ENCODE measurements at regions not wholly inside any gene's neighbourhood (a gene's known extent, or its start where the extent isn't known, plus 50 kb on each side); places are given as distances from the start of the nearest gene placed in this dataset.

DNA sequence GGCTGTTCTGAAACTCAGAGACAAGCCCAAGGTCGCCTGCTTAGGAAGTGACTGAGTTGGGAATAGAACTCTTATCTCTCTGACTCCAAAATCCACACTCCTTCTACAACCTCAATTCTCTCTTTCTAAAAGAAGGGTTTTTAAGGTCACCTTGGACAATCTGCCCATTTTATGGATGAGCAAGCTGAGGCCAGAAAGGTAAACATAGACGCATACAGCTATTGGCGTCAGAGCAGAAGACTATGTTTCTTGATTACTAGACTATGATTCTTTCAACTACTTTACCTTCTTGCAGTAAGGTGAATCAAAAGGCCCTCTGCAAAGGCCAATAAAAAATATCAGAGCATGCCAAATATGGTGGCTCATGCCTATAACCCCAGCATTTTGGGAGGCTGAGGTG lies 276.6 kb downstream of the CLIC5 start:
- DNase-seq, result no peak

DNA sequence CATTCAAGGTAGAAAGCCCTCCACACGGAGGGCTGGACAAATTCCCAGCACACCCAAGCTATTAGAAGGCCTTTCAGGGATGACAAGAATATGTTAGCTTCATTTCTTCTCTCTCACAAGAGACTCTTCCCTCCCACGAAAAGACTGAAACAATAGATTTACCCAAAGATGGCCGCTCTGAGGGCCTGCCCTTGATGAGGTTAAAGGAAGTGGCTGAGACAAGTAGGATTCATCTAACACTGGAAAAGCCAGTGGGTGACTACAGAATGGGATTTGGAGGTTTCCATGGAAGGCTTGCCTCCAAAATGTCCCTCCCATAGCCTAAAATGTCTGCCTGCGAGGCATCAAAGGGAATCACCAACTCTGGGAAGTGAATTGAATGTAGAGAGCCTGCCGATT lies 277.6 kb downstream of the CLIC5 start:
- DNase-seq, result no peak

DNA sequence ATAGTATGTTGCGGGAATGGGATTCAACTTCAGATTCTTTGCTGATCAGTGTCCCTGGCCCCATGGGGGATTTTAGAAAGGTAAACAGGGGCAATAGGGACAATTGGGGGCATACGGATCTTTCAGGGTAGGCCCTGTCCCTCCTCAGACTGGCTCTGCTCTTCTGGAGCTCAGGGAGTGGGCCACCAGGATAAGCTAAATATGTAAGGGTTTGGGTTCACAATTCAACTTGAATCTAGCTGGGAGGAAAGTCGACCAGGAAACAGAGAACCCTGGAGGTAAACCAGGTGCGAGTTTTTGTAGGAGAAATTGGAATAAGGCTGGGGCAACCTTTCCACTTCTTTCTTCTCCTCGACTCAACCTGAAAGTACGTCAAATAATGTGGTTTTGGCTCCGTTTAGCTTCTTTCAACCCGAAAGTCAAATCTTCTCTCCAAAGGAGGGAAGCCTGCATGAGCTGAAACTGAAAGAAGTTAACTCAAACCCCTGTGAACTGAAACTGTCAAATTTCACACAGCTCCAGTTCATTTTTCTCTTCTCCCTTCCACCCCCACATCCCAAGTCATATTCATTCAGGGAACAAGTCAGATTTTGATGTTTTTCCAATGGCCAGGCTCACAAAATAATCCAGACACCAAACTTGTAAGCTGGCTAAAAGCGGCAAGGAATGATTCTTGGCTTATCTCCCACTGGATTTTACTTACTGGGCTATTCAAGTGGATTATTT lies 278.2 kb downstream of the CLIC5 start:
- peak; percentile 23 for DNase-seq

DNA sequence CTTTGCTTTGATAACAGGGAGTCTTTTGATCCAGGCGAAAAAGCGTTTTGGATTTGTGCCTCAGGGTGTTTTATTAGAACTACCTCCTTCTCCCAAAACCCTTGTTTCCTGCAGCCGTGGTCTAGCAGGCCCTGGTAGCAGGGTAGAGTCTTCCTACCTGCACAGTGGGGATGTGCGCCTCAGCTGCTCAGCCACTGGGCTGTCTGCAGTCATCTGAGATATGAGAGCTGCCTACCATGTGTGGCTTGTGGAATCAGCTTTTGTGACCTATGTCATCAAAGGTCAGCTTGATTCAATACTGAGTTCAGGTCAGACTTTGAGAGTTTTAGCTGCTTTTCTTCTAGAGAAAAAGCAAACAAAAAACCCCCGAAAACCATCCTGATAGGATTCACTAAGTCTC lies 279.5 kb downstream of the CLIC5 start:
- DNase-seq, result no peak

DNA sequence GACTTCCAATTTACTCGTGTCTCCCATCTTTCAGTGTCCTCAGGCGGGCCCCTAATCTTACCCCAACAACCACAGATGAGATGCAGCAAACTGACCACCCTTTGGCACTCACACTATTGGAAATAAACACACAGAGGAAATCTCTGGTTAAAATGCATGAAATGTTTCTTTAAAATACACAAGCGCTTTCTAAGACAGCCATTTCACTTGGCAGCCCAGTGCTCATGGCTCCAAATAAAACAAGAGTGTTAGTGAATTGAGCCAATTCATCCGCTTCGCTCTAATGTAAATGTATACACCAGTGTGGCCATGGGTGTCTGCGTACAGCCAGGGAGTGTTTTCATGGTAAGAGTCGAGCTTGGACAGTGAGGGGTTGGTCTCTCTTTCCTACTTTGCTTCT lies 282.9 kb downstream of the CLIC5 start:
- no peak for DNase-seq

DNA sequence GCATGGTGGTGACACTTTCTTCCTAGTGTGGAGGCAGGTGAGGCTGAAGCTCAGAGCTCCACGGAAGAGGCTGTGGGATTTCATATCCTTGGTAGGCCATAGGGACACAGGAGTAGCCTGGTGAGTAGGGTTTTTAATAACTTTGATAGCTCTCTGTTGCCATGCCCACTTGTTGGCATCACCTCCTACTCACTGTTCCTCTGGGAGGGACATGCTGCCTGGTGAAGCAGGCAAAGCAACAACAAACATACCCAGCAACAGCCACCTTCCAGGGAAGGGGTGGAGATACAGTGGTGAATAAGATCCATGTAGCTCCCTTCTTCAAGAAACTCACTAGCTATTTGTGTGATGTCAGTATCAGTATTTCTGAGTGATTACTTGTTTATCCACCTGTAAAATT lies 285.4 kb downstream of the CLIC5 start:
- DNase-seq, result no peak

DNA sequence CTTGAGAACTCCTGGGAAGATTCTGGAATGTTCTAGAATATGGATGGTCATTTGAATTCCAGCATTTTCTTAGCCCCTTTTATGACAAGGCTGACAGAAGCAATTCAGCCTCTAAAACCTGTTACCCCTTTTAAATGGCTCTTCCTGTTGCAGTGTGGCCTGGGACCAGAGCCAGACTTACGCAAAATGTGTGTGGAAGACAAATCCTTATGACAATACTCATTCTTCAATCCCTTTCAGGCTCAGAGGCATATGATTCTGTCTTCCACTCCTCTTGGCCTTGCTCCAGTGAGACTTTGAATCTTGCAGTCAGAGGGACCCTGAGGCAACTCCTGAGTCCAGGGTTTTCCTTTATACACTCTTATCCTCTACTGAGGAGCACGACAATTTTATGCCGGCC lies 287.0 kb downstream of the CLIC5 start:
- no peak for DNase-seq

DNA sequence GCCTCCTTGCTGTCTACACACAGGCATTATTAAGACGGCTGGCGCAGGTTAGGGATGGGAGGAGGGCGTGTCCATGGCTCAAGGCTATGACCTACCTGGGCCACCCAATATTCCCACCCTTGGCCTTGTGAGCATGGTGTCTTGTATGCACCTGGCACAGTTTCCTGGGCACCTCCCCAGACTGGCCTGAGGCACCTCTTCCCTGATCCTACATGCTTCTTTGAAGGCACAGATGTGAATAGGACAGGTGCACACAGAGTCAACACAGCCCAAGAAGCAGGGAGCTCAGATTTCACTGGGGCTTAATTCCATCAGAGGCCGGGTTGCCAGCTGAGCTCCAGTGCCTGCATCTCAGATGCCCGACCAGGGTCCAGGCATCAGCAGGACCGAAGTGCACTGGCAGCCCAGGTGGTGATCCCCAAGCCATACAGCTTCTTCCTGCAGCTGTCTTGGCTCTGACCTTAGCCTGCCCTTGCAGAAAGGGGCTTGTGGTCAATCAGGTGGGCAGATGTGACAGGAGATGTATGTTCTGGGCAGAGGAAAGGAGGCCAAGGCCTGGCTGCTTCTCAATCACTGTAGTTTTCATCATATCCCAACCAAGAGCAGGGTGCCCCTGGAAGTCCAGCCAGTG lies 287.7 kb downstream of the CLIC5 start:
- no peak for DNase-seq

DNA sequence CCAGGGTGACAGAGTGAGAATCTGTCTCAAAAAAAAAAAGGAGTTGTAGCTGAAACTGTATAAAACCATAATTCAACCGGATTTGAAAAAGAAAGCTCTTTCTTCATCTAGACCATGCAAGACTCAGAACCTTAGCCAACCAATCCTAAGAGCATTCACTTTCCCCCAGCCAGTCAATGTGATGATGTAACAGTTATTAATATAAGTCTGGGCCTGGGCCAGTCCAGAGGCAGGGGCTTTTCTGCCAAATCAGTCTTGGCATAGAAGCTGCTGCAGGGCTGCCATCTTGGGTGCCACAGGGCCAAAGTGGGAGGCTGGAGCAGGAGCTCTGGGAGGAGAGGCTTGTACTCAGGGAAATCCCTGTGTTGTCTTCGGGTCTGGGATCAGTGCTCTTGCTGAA lies 288.4 kb downstream of the CLIC5 start:
- DNase-seq, result peak; percentile 26

DNA sequence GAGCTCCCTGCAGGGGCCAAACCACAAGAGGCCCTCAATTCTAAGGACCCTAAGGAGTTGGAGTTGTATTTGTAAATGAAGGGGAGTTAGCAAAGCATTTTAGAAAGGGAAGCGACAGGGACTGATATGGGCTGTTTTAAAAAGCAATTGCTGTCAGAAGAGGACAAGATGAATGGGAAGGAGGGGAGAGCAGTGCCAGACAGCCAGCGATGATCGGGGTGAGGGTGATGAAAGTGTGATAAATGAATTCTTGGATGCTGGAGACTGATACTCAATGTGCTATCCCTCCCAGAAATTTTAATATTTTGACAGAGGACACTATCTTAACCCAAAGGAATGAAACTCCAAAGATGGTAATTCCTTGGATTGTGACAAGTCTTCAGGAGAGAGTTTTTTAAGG lies 289.2 kb downstream of the CLIC5 start:
- no peak for DNase-seq

DNA sequence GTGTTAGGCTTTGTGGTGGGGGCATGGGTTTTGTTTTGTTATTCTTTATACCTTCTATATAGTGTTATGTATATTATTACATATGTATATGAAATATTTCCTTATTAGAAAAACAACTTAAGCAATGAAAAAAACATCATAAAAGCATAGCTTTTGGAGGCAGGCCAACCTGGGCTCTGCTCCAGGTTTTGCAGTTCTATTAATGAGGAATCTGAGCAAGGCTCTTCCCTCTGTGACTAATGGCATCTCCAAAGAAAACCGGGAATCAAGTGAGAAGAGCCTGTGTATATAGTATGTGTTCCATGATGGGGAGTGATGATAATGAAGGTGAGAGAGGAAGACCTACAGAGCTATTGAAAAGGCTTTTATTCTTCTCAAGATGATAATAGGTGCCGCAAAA lies 291.1 kb downstream of the CLIC5 start:
- no peak for DNase-seq

DNA sequence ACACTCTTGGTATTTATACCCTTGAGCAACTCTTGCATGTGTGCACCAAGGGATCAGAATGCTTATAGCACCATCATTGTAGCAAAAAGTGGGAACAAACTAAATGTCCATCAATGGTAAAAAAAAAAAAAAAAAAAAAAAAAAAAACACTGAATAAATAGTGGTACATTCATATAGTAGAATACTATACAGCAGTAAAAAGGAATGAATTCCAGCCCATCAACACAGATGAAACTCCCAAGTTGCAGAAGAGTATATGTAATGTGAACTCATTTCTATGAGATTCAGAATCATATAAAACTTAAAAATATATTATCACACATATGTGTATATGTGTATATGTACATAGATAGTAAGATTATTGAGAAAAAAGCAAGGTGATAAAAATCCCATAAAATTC lies 291.6 kb downstream of the CLIC5 start:
- DNase-seq, result no peak

DNA sequence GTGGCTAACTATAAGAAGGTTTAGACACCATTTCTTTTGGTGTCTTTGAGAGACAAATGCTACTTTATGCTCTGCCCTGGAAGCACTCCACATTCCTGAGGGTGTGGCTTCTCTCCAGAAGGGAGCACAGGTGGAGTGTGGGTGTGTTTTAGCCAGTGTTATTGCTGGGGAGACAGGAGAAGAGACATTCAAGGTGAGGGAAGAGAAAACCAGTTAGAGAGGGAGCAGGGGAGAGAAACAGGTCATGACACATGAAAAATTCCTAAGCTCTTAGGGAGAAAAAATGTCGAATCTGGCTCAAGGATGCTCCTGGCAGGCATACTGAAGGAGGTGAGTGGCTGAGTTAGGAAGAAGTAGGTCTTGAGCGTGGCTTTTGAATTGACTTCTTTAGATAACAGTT lies 292.8 kb downstream of the CLIC5 start:
- no peak for DNase-seq

DNA sequence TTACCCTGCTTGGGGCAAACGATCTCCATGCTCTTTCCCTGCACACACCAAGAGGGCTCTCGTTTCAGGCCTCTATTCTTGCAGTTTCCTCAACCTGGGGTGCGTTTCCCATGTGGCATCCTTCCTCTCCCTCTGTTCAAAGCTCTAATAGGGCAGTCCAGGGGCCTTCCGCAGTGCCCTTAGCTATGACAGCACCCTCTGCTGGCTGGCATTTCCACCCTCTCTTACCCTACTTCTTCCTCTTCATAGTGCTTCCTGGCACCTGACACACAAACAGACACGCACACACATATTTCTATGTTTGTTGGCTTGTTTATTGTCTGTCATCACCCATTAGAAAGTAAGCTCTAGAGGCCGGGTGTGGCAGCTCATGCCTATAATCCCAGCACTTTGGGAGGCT lies 294.0 kb downstream of the CLIC5 start:
- no peak for DNase-seq

DNA sequence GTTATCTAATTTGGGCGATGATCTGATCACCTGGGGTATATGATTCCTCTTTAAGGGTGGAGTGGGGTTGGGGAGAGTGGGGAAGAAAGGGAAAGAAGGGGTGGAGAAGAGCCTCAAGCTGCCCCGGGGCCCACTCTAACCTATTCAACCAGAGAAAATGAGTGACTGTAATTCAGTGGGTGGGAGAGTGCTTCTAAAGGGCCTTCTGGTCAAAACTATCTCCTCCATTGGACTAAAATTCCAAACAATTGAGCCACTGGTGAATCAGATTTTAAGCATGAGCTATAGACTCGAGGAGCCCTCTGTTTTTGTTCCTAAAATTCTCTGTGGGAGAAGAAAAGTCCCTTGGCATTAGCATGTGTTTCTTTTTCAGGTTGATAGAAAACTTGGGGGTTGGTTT lies 296.8 kb downstream of the CLIC5 start:
- DNase-seq, result no peak

DNA sequence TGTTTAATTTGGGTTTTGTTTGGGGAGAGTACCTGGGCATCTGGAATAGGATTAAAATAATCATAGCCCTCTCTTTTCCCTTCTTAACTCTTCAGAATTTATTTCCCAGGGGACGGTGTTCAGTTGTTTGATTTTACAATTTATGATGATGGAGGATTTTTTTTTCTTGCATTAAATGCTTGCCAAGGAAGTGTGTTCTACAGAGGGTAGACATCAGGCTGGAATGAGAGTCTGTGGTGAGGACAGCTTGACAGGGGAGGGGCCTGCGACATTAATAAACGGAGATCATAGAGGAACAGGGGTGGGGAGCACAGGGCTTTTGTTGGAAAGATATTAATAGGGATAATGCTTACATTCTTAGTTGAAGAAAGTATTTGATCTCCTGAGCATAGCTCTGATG lies 297.5 kb downstream of the CLIC5 start:
- DNase-seq, result no peak

DNA sequence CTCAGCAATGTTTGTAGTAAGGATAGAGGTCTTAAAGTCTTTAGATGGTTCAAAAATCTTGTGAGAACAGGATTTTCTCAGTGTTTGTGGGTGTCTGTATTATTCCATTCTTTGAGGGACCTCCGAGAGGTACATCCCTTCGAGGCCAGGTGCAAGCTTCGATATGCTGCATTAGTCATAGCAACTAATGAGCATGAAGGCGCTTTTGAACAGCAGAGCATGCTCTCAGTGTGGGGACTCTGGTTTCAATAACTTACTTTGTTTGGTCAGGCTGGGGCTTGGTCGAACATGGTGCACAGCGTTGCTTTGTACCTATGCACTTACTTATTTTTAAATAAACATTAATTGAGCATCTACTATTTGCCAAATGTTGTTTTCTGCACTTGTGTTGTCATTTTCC lies 297.9 kb downstream of the CLIC5 start:
- no peak for DNase-seq

DNA sequence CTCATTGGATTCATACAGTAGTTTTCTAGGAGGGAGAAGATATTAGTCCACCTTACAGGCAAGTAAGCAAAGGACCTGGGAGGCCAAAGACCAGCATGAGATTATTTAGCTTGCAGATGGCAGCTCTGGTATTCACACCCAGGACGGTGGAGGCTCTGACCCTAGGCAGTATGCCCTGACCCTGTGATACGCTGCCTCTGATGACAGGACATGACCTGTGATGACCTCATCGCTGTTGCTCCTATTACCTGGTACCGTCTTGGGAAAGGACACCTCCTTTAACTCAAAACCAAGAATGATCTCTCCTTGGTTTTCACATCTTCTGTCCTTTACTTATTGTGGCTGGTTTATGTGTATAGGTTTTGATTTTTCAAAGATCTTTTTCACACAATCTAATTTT lies 298.6 kb downstream of the CLIC5 start:
- no peak for DNase-seq

DNA sequence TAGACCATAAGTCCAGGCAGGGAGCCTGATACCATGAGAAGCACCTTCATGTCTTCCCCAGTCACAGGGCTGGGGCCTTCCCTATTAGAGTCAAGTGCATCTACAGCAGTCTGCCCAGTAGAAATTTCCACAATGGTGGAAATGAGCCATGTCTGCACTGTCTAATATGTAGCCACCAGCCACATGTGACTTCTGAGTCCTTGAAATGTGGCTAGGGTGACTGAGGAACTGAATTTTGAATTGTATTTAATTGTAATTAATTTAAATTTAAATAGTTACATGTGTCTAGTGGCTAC lies 300.2 kb downstream of the CLIC5 start:
- DNase-seq, result no peak

DNA sequence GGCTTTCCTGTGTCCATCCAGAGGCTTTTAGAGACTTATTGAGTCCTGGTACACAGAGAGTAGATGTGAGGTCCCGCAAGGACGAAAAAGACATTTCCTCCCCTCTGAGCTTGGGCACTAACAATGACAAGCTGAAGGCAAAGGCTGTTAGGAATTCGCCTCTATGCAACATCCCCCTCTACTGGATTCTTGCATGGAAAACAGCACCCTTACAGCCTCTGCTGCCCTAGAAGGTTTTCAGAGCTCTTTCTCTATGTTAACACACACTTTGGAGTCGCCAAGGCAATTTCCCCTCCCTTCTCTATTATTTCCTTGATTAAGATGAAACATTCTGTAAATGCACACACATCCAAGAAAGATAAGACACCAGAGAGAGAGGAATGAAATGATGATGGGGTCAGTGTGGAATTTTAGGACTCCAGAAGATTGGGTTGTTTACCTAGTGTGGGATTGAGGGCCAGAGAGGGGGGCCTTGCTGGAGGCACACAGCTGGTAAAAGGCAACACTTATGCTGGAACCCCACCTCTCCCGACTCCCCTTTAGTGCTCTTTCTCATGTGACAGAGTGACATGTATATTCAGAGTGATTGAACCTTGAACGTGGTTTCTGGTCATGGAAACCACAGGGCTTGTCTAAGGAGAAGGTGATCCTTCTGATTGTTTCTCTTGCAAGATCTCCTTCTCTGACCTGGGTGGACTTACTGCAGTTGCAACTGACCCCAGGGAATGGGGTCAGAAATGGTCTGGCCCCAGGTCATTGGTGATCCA lies 300.7 kb downstream of the CLIC5 start:
- DNase-seq, result peak; percentile 93

DNA sequence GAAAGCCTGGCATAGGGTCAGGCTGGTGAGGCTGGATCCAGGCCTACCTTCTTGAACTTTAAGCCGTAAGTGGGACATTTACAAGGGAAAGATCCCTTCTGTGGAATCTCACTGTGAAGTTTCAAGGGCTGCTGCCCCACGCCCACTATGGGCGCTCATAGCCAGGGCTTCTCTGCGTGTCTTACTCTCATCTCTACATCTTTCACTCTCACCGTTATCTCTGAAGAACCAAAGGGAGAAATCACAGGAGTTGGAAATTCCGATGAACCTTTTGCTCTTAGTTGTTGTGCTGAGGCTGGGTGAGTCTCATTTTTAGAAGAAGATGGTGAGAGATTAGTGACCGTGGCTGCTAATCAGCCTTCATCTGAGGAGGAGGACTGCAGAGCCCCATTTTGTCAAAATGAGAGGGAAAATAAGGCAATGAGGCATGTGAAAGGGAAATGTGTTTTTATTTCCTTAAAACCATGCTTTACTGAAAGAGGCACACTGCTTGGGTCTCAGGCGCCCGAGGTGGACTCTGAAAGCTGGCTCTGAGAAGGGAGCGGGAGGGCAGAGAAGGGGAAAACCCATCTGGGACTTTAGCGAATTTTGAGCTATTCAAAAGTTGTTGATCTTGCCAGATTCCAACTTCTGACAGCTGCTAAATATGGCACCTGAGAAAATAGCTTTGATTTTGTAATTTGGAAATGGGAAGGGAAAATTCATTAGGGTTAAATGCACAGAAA lies 301.5 kb downstream of the CLIC5 start:
- DNase-seq, result no peak
